HFF-Myc (cell line): ENCODE measurements at regions not wholly inside any gene's neighbourhood (a gene's known extent, or its start where the extent isn't known, plus 50 kb on each side); places are given as distances from the start of the nearest gene placed in this dataset.

Experiments used
- DNase-seq: peaks from one replicate; pipeline ENCODE4 v3.0.0-alpha.2; 2011; ENCODE audit warnings: low read depth; ENCODE audit errors: extremely low read depth
- H3K4me3 ChIP-seq: replicated peaks from 2 replicates; pipeline ENCODE4 v1.5.1; 2011; ENCODE audit warnings: low read depth, mild to moderate bottlenecking, control low read depth, low read length
- CTCF ChIP-seq: IDR thresholded peaks from 2 replicates; pipeline ENCODE4 v1.5.1; 2012; ENCODE audit warnings: mild to moderate bottlenecking, low read depth, low read length, control low read depth; ENCODE audit errors: missing control alignments

DNA sequence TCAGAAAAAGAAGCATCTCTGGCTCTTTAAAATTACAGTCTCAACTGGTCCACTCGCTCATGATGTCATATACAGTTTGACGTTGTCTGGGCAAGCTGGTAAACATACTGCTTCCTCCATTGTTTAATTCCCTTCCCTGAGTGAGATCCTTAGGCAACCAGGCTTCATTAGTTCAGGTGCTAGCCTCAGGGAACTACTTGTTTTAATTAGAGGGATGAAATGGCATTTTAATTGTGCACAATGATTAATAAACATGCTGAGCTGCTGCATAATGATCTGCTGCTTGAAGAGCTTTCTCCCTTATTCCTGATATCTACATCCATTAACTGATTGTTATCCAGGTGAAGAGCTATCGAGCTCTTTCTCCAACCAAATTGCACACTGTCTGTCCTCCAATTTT is 195.6 kb upstream of the ETAA1 start:
- no peak for TF ChIP-seq CTCF
- no peak overlapping the region for H3K4me3 ChIP-seq
- DNase-seq: no peak

GRCh38 chr2:67204349-67204748 is 192.8 kb upstream of the ETAA1 start:
- no peak for TF ChIP-seq CTCF
- no peak for DNase-seq
- no peak overlapping the region for H3K4me3 ChIP-seq

- no peak for DNase-seq
- TF ChIP-seq CTCF: no peak
- no peak overlapping the region for H3K4me3 ChIP-seq
These were observed 188.1 kb upstream of the ETAA1 start for GRCh38 chr2:67208887-67209500.

DNA sequence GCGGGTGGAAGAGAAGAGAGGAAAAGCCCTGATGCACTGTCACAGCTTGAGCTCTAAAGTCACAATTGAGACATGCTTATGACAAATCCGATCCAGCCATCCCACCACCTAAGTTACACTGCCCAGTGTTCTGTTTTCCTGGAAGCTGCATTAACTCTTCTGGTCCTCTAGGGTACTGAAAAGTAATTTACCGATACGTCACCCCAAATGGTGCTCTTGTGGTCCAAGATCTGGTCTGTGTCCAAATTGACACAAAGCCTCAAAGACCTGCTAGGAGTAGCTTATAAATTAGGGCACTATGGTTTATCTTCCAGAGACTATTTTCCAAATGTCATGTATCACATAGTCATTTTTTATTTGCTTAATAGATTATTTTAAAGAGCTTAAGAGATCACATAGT is 186.7 kb upstream of the ETAA1 start:
- no peak overlapping the region for H3K4me3 ChIP-seq
- DNase-seq: no peak
- no peak for TF ChIP-seq CTCF

GRCh38 chr2:67212203-67212602 is 184.9 kb upstream of the ETAA1 start:
- H3K4me3 ChIP-seq: no peak overlapping the region
- no peak for TF ChIP-seq CTCF
- DNase-seq: no peak

GRCh38 chr2:67213270-67213670 is 183.9 kb upstream of the ETAA1 start:
- no peak overlapping the region for H3K4me3 ChIP-seq
- DNase-seq: no peak
- TF ChIP-seq CTCF: no peak
